ENCODE measurements at regions not wholly inside any gene's neighbourhood (a gene's known extent, or its start where the extent isn't known, plus 50 kb on each side); places are given as distances from the start of the nearest gene placed in this dataset.

GRCh38 chr4:101400096-101400495, 52.8 kb upstream of the PPP3CA start:
- TF ChIP-seq POLR2A (IDR thresholded peaks at IDR 0.05) (no peak), CTCF (IDR thresholded peaks at IDR 0.05) (no peak), POLR2AphosphoS5 (IDR thresholded peaks at IDR 0.05) (no peak), EP300 (IDR thresholded peaks at IDR 0.05) (no peak)
